ENCODE measurements at regions not wholly inside any gene's neighbourhood (a gene's known extent, or its start where the extent isn't known, plus 50 kb on each side); places are given as distances from the start of the nearest gene placed in this dataset.

DNA sequence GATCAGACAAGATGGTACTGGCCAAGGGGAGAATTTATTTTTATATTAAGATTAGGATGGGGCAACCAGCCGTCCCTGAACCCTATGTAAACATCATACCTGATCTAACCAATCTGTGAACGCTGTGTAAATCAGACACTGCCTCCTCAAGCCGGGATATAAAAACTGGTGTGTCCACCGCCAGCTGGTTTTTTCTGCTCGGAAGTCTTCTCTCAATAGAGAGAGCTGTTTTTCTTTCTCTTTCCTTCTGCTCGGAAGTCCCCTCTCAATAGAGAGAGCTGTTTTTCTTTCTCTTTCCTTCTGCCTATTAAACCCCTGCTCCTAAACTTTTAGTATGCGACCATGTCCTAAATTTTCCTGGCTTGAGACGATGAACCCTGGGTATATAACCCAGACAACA, 615.5 kb upstream of the NUDT12 start:
- DNase-seq (no peak), ATAC-seq (ENCODE audit: low read depth) (no peak)
- TF ChIP-seq, protein P1, sequence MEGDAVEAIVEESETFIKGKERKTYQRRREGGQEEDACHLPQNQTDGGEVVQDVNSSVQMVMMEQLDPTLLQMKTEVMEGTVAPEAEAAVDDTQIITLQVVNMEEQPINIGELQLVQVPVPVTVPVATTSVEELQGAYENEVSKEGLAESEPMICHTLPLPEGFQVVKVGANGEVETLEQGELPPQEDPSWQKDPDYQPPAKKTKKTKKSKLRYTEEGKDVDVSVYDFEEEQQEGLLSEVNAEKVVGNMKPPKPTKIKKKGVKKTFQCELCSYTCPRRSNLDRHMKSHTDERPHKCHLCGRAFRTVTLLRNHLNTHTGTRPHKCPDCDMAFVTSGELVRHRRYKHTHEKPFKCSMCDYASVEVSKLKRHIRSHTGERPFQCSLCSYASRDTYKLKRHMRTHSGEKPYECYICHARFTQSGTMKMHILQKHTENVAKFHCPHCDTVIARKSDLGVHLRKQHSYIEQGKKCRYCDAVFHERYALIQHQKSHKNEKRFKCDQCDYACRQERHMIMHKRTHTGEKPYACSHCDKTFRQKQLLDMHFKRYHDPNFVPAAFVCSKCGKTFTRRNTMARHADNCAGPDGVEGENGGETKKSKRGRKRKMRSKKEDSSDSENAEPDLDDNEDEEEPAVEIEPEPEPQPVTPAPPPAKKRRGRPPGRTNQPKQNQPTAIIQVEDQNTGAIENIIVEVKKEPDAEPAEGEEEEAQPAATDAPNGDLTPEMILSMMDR (IDR thresholded peaks at IDR 0.05), result no peak
- Mint-ChIP-seq H3K36me3 (ENCODE audit: low read depth) (no peaks in the 10 kb centered on the region), H3K4me3 (no peak overlapping the region), H3K27ac (no peak overlapping the region), H3K27me3 (no peaks in the 10 kb centered on the region), H3K9me3 (peaks cover 17% of the 10 kb centered on the region), H3K4me1 (no peaks in the 10 kb centered on the region)
- ChIA-PET CTCF (no interaction called here), POLR2A (no interaction called here)
- intact Hi-C loops (cut with micrococcal nuclease), result no loop called here

DNA sequence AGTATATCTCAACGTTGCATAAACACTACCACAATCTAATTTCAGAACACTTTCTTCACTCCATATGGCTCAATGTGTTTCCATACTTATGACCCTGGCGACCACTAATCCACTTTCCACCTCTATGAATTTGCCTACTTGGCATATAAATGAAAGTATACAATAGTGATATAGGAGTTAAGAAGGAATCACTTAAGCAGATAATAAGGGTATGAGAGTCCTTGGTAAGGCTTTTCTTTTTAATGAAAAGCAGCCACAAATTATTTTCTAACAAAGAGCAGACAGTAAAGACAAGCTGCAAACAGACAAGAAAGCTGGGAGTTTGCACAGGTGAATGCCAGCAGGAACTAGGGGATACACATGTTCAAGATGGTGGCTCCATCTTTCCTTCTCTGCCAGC, 615.1 kb upstream of the NUDT12 start:
- Mint-ChIP-seq H3K27ac (no peak overlapping the region), H3K9me3 (peaks cover 17% of the 10 kb centered on the region), H3K27me3 (no peaks in the 10 kb centered on the region), H3K4me1 (no peaks in the 10 kb centered on the region), H3K4me3 (no peak overlapping the region), H3K36me3 (ENCODE audit: low read depth) (no peaks in the 10 kb centered on the region)
- DNase-seq (no peak), ATAC-seq (ENCODE audit: low read depth) (no peak)
- POLR2A ChIA-PET, result no interaction called here
- intact Hi-C loops (cut with micrococcal nuclease), result no loop called here
- CTCF ChIA-PET, result no interaction called here
- TF ChIP-seq, protein P1 (IDR thresholded peaks at IDR 0.05), result no peak

DNA sequence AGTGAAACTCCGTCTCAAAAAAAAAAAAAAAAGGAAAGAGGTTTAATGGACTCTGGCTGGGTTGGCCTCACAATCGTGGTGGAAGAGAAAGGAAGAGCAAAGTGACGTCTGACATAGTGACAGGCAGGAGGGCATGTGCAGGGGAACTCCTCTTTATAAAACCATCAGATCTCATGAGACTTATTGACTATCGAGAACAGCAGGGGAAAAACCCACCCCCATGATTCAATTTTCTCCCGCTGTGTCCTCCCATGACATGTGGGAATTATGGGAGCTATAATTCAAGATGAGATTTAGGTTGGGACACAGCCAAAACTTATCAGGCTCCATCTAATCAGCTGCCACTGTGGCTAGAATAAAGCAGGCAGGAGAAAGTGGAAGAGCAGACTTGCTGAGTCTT, 610.4 kb upstream of the NUDT12 start:
- DNase-seq, result no peak
- Mint-ChIP-seq H3K27ac (no peak overlapping the region), H3K36me3 (ENCODE audit: low read depth) (no peaks in the 10 kb centered on the region), H3K9me3 (peaks cover 7% of the 10 kb centered on the region), H3K27me3 (no peaks in the 10 kb centered on the region), H3K4me3 (no peak overlapping the region), H3K4me1 (no peaks in the 10 kb centered on the region)
- TF ChIP-seq, protein P1 (IDR thresholded peaks at IDR 0.05), result no peak
- ChIA-PET POLR2A (no interaction called here), CTCF (no interaction called here)
- intact Hi-C loops (cut with micrococcal nuclease), result no loop called here
- no peak for ATAC-seq (ENCODE audit: low read depth)

DNA sequence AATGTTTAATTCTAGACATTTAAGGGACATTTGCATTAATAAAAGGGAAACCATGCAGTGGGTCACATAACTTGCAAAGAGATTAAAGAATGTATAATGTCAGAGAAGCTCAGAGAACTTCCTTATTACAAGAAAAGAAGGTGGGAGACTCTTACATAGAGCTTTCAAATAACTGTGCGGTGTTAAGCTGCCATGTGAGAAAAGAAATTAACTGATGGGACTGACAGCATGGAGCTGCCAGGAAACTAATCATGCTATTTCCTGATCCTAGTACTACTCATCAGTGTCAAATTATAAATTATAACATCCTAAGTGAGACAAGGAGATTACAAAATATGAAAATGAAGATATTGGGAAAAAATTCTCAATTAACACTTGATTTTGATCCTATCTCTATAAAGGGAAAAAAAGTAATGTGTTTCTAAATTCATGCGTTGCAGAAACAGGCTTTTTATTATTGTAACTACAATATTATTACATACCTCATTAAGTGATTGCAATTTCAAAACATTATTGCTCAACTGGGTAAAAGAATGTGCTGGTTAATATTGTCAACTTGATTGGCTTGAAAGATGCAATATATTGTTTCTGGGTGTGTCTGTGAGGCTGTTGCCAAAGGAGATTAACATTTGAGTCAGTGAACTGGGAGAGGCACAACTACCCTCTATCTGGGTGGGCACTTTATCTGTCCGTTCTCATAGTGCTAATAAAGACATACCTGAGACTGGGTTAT, 609.5 kb upstream of the NUDT12 start:
- Mint-ChIP-seq H3K27ac (no peak overlapping the region), H3K9me3 (peaks cover 3% of the 10 kb centered on the region), H3K36me3 (ENCODE audit: low read depth) (no peaks in the 10 kb centered on the region), H3K4me1 (no peaks in the 10 kb centered on the region), H3K4me3 (no peak overlapping the region), H3K27me3 (no peaks in the 10 kb centered on the region)
- TF ChIP-seq, protein P1 (IDR thresholded peaks at IDR 0.05), result no peak
- intact Hi-C loops (cut with micrococcal nuclease), result no loop called here
- no peak for DNase-seq
- ATAC-seq (ENCODE audit: low read depth), result no peak
- ChIA-PET POLR2A (no interaction called here), CTCF (no interaction called here)

DNA sequence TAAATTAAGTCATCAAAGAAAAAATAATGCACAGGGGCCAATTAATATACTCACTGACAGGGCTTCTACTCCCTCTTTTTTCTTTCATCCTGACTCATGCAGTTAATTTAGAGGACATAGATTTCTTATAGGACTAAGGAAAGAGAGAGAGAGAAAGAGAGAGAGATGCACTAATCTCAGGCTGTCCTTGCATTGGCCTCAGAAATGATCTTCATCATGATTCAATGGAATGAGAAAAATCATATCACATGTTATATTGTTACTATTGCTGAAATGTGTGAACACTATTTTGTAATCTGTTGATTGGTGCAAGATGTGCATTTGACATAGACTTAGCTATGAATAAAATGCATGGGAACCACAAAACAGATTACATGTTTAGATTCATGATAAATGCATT, 608.3 kb upstream of the NUDT12 start:
- intact Hi-C loops (cut with micrococcal nuclease), result no loop called here
- no peak for DNase-seq
- CTCF ChIA-PET, result no interaction called here

More for the DNA sequence above, 608.3 kb upstream of the NUDT12 start:
- POLR2A ChIA-PET, result no interaction called here
- H3K27ac Mint-ChIP-seq, result no peak overlapping the region
- H3K4me3 Mint-ChIP-seq, result no peak overlapping the region
- no peaks in the 10 kb centered on the region for H3K36me3 Mint-ChIP-seq (ENCODE audit: low read depth)
- no peaks in the 10 kb centered on the region for H3K4me1 Mint-ChIP-seq
- H3K9me3 Mint-ChIP-seq, result peaks cover 3% of the 10 kb centered on the region
- TF ChIP-seq, protein P1 (IDR thresholded peaks at IDR 0.05), result no peak
- ATAC-seq (ENCODE audit: low read depth), result no peak
- no peaks in the 10 kb centered on the region for H3K27me3 Mint-ChIP-seq

Measured in activated B cell treated with CpG ODN at 0.5 μM for 24 hours (primary cell).